GM12892 (cell line): ENCODE measurements at regions not wholly inside any gene's neighbourhood (a gene's known extent, or its start where the extent isn't known, plus 50 kb on each side); places are given as distances from the start of the nearest gene placed in this dataset.

Source experiments
- POLR2A ChIP-seq: IDR thresholded peaks from 2 replicates; pipeline ENCODE4 v1.6.1; 2011; ENCODE audit warnings: low read depth, low read length, control low read depth
- POLR2AphosphoS5 ChIP-seq: IDR thresholded peaks from 2 replicates; pipeline ENCODE4 v1.6.1; 2011; ENCODE audit warnings: low read depth, low read length, control low read depth
- TAF1 ChIP-seq: IDR thresholded peaks from 2 replicates; pipeline ENCODE4 v1.6.1; 2011; ENCODE audit warnings: low read depth, mild to moderate bottlenecking, control low read depth, low read length, borderline replicate concordance

GRCh38 chr12:105897311-105897725 is 241.4 kb downstream of the NUAK1 start:
- TF ChIP-seq POLR2AphosphoS5 = no peak
- TF ChIP-seq POLR2A = no peak
- no peak for TF ChIP-seq TAF1
